WERI-Rb-1 (cell line): ENCODE measurements at regions not wholly inside any gene's neighbourhood (a gene's known extent, or its start where the extent isn't known, plus 50 kb on each side); places are given as distances from the start of the nearest gene placed in this dataset.

Experiments
- DNase-seq: peaks from one replicate; pipeline ENCODE4 v3.0.0-alpha.2; 2020
- H3K27ac ChIP-seq: fragments of 250-450 bp; sonication (Bioruptor Pico); 2 replicates; pipeline ENCODE4 v1.5.1; 2020; ENCODE audit warnings: mild to moderate bottlenecking, moderate library complexity
- H3K27me3 ChIP-seq: fragments of 250-450 bp; sonication (Bioruptor Pico); 2 replicates; pipeline ENCODE4 v1.5.1; 2021; ENCODE audit warnings: mild to moderate bottlenecking, low read depth, moderate library complexity; ENCODE audit not compliant: insufficient read depth, severe bottlenecking
- H3K36me3 ChIP-seq: fragments of 250-450 bp; sonication (Bioruptor Pico); 2 replicates; pipeline ENCODE4 v1.5.1; 2020; ENCODE audit warnings: mild to moderate bottlenecking, moderate library complexity
- H3K4me3 ChIP-seq: 2 replicates; pipeline ENCODE4 v1.5.1; 2011; ENCODE audit warnings: low read depth, mild to moderate bottlenecking, control low read depth, low read length
- H3K9me3 ChIP-seq: fragments of 250-450 bp; sonication (Bioruptor Pico); 2 replicates; pipeline ENCODE4 v1.5.1; 2021; ENCODE audit warnings: mild to moderate bottlenecking, moderate library complexity; ENCODE audit not compliant: severe bottlenecking
- CTCF ChIP-seq: IDR thresholded peaks from 2 replicates; pipeline ENCODE4 v1.5.1; 2011; ENCODE audit warnings: low read depth, mild to moderate bottlenecking, control low read depth, inconsistent platforms, low read length

GRCh38 chr6:142669471-142670351 is 275.3 kb downstream of the HIVEP2 start:
- Histone ChIP-seq H3K27ac (no peak overlapping the region), H3K9me3 (no peaks in the 10 kb centered on the region)
- DNase-seq: no peak

DNA sequence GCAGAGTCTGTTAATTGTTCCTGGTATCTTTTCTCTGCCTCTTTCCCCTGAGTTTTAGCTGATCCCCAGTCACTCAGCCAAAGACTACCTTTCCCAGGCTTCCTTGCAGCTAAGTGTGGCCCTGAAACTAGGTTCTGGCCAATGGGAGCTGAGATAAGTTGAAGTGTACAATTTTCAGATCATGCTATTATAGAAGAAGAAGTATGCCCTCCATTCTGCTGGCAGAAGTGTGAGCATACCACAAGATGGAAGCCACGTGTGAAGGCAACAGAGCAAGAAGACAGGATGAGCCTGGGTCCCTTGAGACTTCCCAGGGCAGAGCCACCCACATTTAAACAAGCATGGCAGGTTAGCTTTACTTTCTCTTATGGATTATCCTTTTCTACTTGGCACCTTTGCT is 273.2 kb downstream of the HIVEP2 start:
- Histone ChIP-seq H3K36me3 (no peaks in the 10 kb centered on the region), H3K9me3 (no peaks in the 10 kb centered on the region), H3K27ac (no peak overlapping the region), H3K4me3 (no peak overlapping the region), H3K27me3 (no peaks in the 10 kb centered on the region)
- TF ChIP-seq CTCF: no peak
- DNase-seq: no peak

More at GRCh38 chr6:142669471-142670351, 275.3 kb downstream of the HIVEP2 start:
- no peaks in the 10 kb centered on the region for H3K36me3 ChIP-seq
- TF ChIP-seq CTCF: no peak
- no peak overlapping the region for H3K4me3 ChIP-seq
- H3K27me3 ChIP-seq: no peaks in the 10 kb centered on the region

DNA sequence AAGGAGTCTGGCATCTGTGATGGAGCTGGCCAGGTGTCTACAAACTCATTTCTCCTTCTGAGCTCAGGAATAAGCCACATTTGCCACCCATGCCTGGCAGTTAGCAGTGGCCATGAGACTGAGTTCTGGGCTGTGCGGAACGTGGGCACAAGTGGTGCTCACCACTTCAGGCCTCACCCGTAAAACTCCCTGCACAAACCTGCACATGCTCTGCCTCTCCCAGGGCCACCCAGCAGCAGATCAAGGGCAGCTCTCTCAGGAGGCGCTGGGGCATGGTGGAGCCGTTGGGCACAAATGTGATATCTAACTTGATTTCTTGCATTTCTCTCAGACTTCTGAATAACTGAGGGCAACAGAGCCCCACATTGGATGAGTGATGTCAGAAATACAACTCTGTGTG is 269.5 kb downstream of the HIVEP2 start:
- Histone ChIP-seq H3K4me3 (no peak overlapping the region), H3K27me3 (peaks cover 1% of the 10 kb centered on the region), H3K9me3 (no peaks in the 10 kb centered on the region), H3K36me3 (no peaks in the 10 kb centered on the region), H3K27ac (no peak overlapping the region)
- DNase-seq: no peak
- TF ChIP-seq CTCF: no peak

DNA sequence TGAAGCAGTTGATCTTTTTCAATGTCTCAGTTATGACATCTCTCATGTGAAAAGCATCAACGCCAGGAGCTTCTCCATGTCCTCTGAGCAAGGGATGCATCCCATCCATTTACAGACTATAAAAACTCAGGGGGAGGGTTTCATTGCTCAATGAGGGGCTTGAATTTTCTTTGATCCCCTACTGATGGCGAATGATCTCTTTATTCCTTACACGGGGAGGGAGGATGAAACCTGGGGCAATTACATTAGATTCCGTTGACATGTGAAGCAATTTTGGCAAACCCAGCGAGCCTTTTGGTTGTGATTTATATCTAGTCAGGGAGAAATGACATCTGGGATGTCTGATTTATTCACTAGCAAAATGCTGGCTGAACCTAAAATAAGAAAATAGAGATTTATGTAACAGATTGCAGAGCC is 268.9 kb downstream of the HIVEP2 start:
- no peak for TF ChIP-seq CTCF

GRCh38 chr6:142676647-142677192 is 268.3 kb downstream of the HIVEP2 start:
- Histone ChIP-seq H3K9me3 (no peaks in the 10 kb centered on the region), H3K27me3 (peaks cover 3% of the 10 kb centered on the region), H3K4me3 (no peak overlapping the region), H3K36me3 (no peaks in the 10 kb centered on the region), H3K27ac (no peak overlapping the region)
- no peak for DNase-seq
- TF ChIP-seq CTCF: no peak

More for the DNA sequence above, 268.9 kb downstream of the HIVEP2 start:
- Histone ChIP-seq H3K27me3 (peaks cover 3% of the 10 kb centered on the region), H3K9me3 (no peaks in the 10 kb centered on the region), H3K27ac (no peak overlapping the region), H3K4me3 (no peak overlapping the region), H3K36me3 (no peaks in the 10 kb centered on the region)
- no peak for DNase-seq
